HFFc6 (cell line): ENCODE measurements at regions not wholly inside any gene's neighbourhood (a gene's known extent, or its start where the extent isn't known, plus 50 kb on each side); places are given as distances from the start of the nearest gene placed in this dataset.

Source experiments
- DNase-seq: peaks from one replicate; pipeline ENCODE4 v3.0.0-alpha.2; 2018
- H3K27ac Mint-ChIP-seq: 2 replicates; pipeline ENCODE4 v1.8.0; 2020; ENCODE audit warnings: mild to moderate bottlenecking, mixed read lengths
- H3K27me3 Mint-ChIP-seq: 2 replicates; pipeline ENCODE4 v1.8.0; 2021; ENCODE audit warnings: mild to moderate bottlenecking, moderate library complexity, mixed read lengths; ENCODE audit not compliant: insufficient read depth
- H3K36me3 Mint-ChIP-seq: 2 replicates; pipeline ENCODE4 v1.8.0; 2021; ENCODE audit warnings: low read depth, mixed read lengths
- H3K4me1 Mint-ChIP-seq: 2 replicates; pipeline ENCODE4 v1.8.0; 2020; ENCODE audit warnings: low read depth, mixed read lengths
- H3K4me3 Mint-ChIP-seq: 2 replicates; pipeline ENCODE4 v1.8.0; 2020; ENCODE audit warnings: mild to moderate bottlenecking, moderate library complexity, mixed read lengths
- H3K9me3 Mint-ChIP-seq: 2 replicates; pipeline ENCODE4 v1.8.0; 2020; ENCODE audit warnings: mild to moderate bottlenecking, mixed read lengths
- CTCF ChIP-seq: fragments of 200-600 bp; sonication (generic); IDR thresholded peaks from 2 replicates; pipeline ENCODE4 v1.5.0; 2021; ENCODE audit warnings: antibody characterized with exemption, mild to moderate bottlenecking

- TF ChIP-seq CTCF = no peak
- Mint-ChIP-seq H3K36me3 (peaks cover 13% of the 10 kb centered on the region), H3K4me1 (no peaks in the 10 kb centered on the region), H3K27me3 (peaks cover 5% of the 10 kb centered on the region), H3K9me3 (peaks cover 77% of the 10 kb centered on the region), H3K27ac (no peak overlapping the region), H3K4me3 (no peak overlapping the region)
- DNase-seq = no peak
These were observed 390.8 kb downstream of the SHANK2 start for GRCh38 chr11:70861559-70861958.

DNA sequence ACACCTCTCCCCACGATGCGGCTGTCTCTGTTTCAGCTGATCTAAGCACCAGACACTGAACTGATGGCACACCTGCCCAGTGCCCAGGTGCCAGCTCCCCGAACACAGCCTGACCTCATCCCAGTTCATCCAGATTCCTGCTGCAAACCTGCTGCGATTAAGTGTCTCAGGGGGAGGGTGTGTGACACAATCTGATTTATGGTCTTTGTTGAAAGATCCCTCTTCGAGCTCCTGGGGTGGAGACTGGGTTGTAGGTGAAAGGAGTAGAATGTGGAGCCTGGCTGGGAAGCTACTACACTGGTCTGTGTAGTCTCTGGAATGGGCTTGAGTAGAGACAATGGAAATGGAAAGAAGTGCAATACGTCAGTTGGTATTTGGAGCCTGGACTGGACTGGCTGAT is 390.3 kb downstream of the SHANK2 start:
- H3K4me1 Mint-ChIP-seq = no peaks in the 10 kb centered on the region
- H3K9me3 Mint-ChIP-seq = peaks cover 76% of the 10 kb centered on the region
- peaks cover 14% of the 10 kb centered on the region for H3K36me3 Mint-ChIP-seq
- no peak for TF ChIP-seq CTCF
- no peak for DNase-seq
- H3K4me3 Mint-ChIP-seq = no peak overlapping the region
- no peak overlapping the region for H3K27ac Mint-ChIP-seq
- peaks cover 5% of the 10 kb centered on the region for H3K27me3 Mint-ChIP-seq

GRCh38 chr11:70863186-70863585 is 389.2 kb downstream of the SHANK2 start:
- Mint-ChIP-seq H3K27ac (no peak overlapping the region), H3K9me3 (peaks cover 67% of the 10 kb centered on the region), H3K4me1 (no peaks in the 10 kb centered on the region), H3K36me3 (peaks cover 14% of the 10 kb centered on the region), H3K27me3 (peaks cover 5% of the 10 kb centered on the region), H3K4me3 (no peak overlapping the region)
- TF ChIP-seq CTCF = no peak
- no peak for DNase-seq

- DNase-seq = no peak
- Mint-ChIP-seq H3K4me1 (no peaks in the 10 kb centered on the region), H3K27ac (no peak overlapping the region), H3K36me3 (peaks cover 14% of the 10 kb centered on the region), H3K27me3 (peaks cover 5% of the 10 kb centered on the region), H3K9me3 (peaks cover 66% of the 10 kb centered on the region), H3K4me3 (no peak overlapping the region)
- TF ChIP-seq CTCF = no peak
These were observed 388.4 kb downstream of the SHANK2 start for GRCh38 chr11:70863993-70864392.

- TF ChIP-seq CTCF = no peak
- DNase-seq = no peak
- peaks cover 11% of the 10 kb centered on the region for H3K36me3 Mint-ChIP-seq
- no peak overlapping the region for H3K4me3 Mint-ChIP-seq
- peaks cover 5% of the 10 kb centered on the region for H3K27me3 Mint-ChIP-seq
- no peaks in the 10 kb centered on the region for H3K4me1 Mint-ChIP-seq
- peaks cover 68% of the 10 kb centered on the region for H3K9me3 Mint-ChIP-seq
- H3K27ac Mint-ChIP-seq = no peak overlapping the region
These were observed 387.0 kb downstream of the SHANK2 start for GRCh38 chr11:70865356-70865755.

GRCh38 chr11:70866834-70867233 is 385.5 kb downstream of the SHANK2 start:
- peaks cover 11% of the 10 kb centered on the region for H3K36me3 Mint-ChIP-seq
- H3K4me1 Mint-ChIP-seq = no peaks in the 10 kb centered on the region
- no peak for TF ChIP-seq CTCF
- H3K9me3 Mint-ChIP-seq = peaks cover 69% of the 10 kb centered on the region
- peaks cover 2% of the 10 kb centered on the region for H3K27me3 Mint-ChIP-seq
- DNase-seq = no peak
- H3K4me3 Mint-ChIP-seq = no peak overlapping the region
- H3K27ac Mint-ChIP-seq = no peak overlapping the region
